Activated CD8-positive, alpha-beta memory T cell treated with anti-CD3 and anti-CD28 coated beads, Interleukin-2, amount 50 U/mL, for 48 hours (primary cell): ENCODE measurements at regions not wholly inside any gene's neighbourhood (a gene's known extent, or its start where the extent isn't known, plus 50 kb on each side); places are given as distances from the start of the nearest gene placed in this dataset.
"Not testable (repeated sequence)": the region's sequence is repeated elsewhere in the genome, so short reads cannot be mapped to it uniquely, and the experiment has no call there.

Source experiments
- DNase-seq: peaks from one replicate; pipeline ENCODE4 v3.0.0-alpha.2; 2020

- not testable (repeated sequence) for DNase-seq
Observed at GRCh38 chr3:176016203-176016602, 1157.1 kb downstream of the NAALADL2 start.

- not testable (repeated sequence) for DNase-seq
Observed at GRCh38 chr3:176015228-176015627, 1156.1 kb downstream of the NAALADL2 start.

GRCh38 chr3:176009256-176009655, 1150.1 kb downstream of the NAALADL2 start:
- no peak for DNase-seq

- DNase-seq = no peak
Observed at GRCh38 chr3:176005564-176005963, 1146.4 kb downstream of the NAALADL2 start.

- DNase-seq = no peak
Observed at GRCh38 chr3:175989161-175989560, 1130.0 kb downstream of the NAALADL2 start.

GRCh38 chr3:175988401-175988800, 1129.3 kb downstream of the NAALADL2 start:
- no peak for DNase-seq

- no peak for DNase-seq
Observed at GRCh38 chr3:175985781-175986180, 1126.6 kb downstream of the NAALADL2 start.

- no peak for DNase-seq
Observed at GRCh38 chr3:175983379-175983778, 1124.2 kb downstream of the NAALADL2 start.

- DNase-seq = no peak
Observed at GRCh38 chr3:175980486-175981090, 1121.5 kb downstream of the NAALADL2 start.

GRCh38 chr3:175977968-175978752, 1119.0 kb downstream of the NAALADL2 start:
- DNase-seq = no peak

- no peak for DNase-seq
Observed at GRCh38 chr3:175969456-175969855, 1110.3 kb downstream of the NAALADL2 start.

- no peak for DNase-seq
Observed at GRCh38 chr3:175965036-175965435, 1105.9 kb downstream of the NAALADL2 start.

- DNase-seq = no peak
Observed at GRCh38 chr3:175957427-175957826, 1098.3 kb downstream of the NAALADL2 start.

- DNase-seq = no peak
Observed at GRCh38 chr3:175956964-175957363, 1097.8 kb downstream of the NAALADL2 start.

GRCh38 chr3:175951047-175951694, 1092.0 kb downstream of the NAALADL2 start:
- DNase-seq = no peak

GRCh38 chr3:175948041-175948440, 1088.9 kb downstream of the NAALADL2 start:
- DNase-seq = no peak

GRCh38 chr3:175941352-175941751, 1082.2 kb downstream of the NAALADL2 start:
- no peak for DNase-seq

GRCh38 chr3:175940881-175941280, 1081.7 kb downstream of the NAALADL2 start:
- no peak for DNase-seq

GRCh38 chr3:175940243-175940642, 1081.1 kb downstream of the NAALADL2 start:
- no peak for DNase-seq

- not testable (repeated sequence) for DNase-seq
Observed at GRCh38 chr3:175937367-175937766, 1078.2 kb downstream of the NAALADL2 start.

- no peak for DNase-seq
Observed at GRCh38 chr3:175932586-175932985, 1073.5 kb downstream of the NAALADL2 start.

- no peak for DNase-seq
Observed at GRCh38 chr3:175919133-175919532, 1060.0 kb downstream of the NAALADL2 start.

GRCh38 chr3:175916191-175916934, 1057.2 kb downstream of the NAALADL2 start:
- DNase-seq = no peak
